ENCODE measurements at regions not wholly inside any gene's neighbourhood (a gene's known extent, or its start where the extent isn't known, plus 50 kb on each side); places are given as distances from the start of the nearest gene placed in this dataset.

GRCh38 chr2:129734343-129735034, 245.0 kb upstream of the RAB6C start:
- H3K4me3 ChIP-seq (IDR thresholded peaks at IDR 0.05; ENCODE audit: insufficient read depth, low read depth, low read length) = no peak overlapping the region
- H3K79me2 ChIP-seq (ENCODE audit: insufficient read depth, low read depth) = no peaks in the 10 kb centered on the region
- H3K27me3 ChIP-seq (ENCODE audit: insufficient read depth, low read depth) = no peaks in the 10 kb centered on the region
- no peak for TF ChIP-seq CTCF (conservative IDR thresholded peaks at IDR 0.05; ENCODE audit: low read depth, low read length)
- H2AFZ ChIP-seq (ENCODE audit: low read depth) = no peak overlapping the region
- H3K36me3 ChIP-seq (ENCODE audit: insufficient read depth) = no peaks in the 10 kb centered on the region
- H4K20me1 ChIP-seq (ENCODE audit: insufficient read depth) = no peaks in the 10 kb centered on the region
- no peak overlapping the region for H3K9ac ChIP-seq
- no peak overlapping the region for H3K27ac ChIP-seq
- H3K4me1 ChIP-seq (ENCODE audit: low read depth, poor library complexity, severe bottlenecking) = no peaks in the 10 kb centered on the region
- H3K4me2 ChIP-seq = no peak overlapping the region

GRCh38 chr2:129735576-129735975, 243.9 kb upstream of the RAB6C start:
- no peak for TF ChIP-seq CTCF (conservative IDR thresholded peaks at IDR 0.05; ENCODE audit: low read depth, low read length)
- Histone ChIP-seq H2AFZ (ENCODE audit: low read depth) (no peak overlapping the region), H3K36me3 (ENCODE audit: insufficient read depth) (no peaks in the 10 kb centered on the region), H3K27me3 (ENCODE audit: insufficient read depth, low read depth) (no peaks in the 10 kb centered on the region), H3K4me1 (ENCODE audit: low read depth, poor library complexity, severe bottlenecking) (no peaks in the 10 kb centered on the region), H3K27ac (no peak overlapping the region), H3K79me2 (ENCODE audit: insufficient read depth, low read depth) (no peaks in the 10 kb centered on the region), H4K20me1 (ENCODE audit: insufficient read depth) (no peaks in the 10 kb centered on the region), H3K4me2 (no peak overlapping the region), H3K4me3 (IDR thresholded peaks at IDR 0.05; ENCODE audit: insufficient read depth, low read depth, low read length) (no peak overlapping the region), H3K9ac (no peak overlapping the region)

GRCh38 chr2:129737660-129738527, 241.6 kb upstream of the RAB6C start:
- H3K4me3 ChIP-seq (IDR thresholded peaks at IDR 0.05; ENCODE audit: insufficient read depth, low read depth, low read length) = no peak overlapping the region
- no peak overlapping the region for H2AFZ ChIP-seq (ENCODE audit: low read depth)
- no peaks in the 10 kb centered on the region for H3K79me2 ChIP-seq (ENCODE audit: insufficient read depth, low read depth)
- H3K4me1 ChIP-seq (ENCODE audit: low read depth, poor library complexity, severe bottlenecking) = no peaks in the 10 kb centered on the region
- H3K9ac ChIP-seq = no peak overlapping the region
- H3K36me3 ChIP-seq (ENCODE audit: insufficient read depth) = no peaks in the 10 kb centered on the region
- no peak overlapping the region for H3K27ac ChIP-seq
- no peaks in the 10 kb centered on the region for H3K27me3 ChIP-seq (ENCODE audit: insufficient read depth, low read depth)
- no peak for TF ChIP-seq CTCF (conservative IDR thresholded peaks at IDR 0.05; ENCODE audit: low read depth, low read length)
- no peaks in the 10 kb centered on the region for H4K20me1 ChIP-seq (ENCODE audit: insufficient read depth)
- H3K4me2 ChIP-seq = no peak overlapping the region

- H3K9ac ChIP-seq = no peak overlapping the region
- H3K36me3 ChIP-seq (ENCODE audit: insufficient read depth) = no peaks in the 10 kb centered on the region
- no peak overlapping the region for H3K27ac ChIP-seq
- H3K79me2 ChIP-seq (ENCODE audit: insufficient read depth, low read depth) = no peaks in the 10 kb centered on the region
- no peak overlapping the region for H3K4me2 ChIP-seq
- H3K27me3 ChIP-seq (ENCODE audit: insufficient read depth, low read depth) = no peaks in the 10 kb centered on the region
- no peaks in the 10 kb centered on the region for H4K20me1 ChIP-seq (ENCODE audit: insufficient read depth)
- no peak for TF ChIP-seq CTCF (conservative IDR thresholded peaks at IDR 0.05; ENCODE audit: low read depth, low read length)
- no peak overlapping the region for H3K4me3 ChIP-seq (IDR thresholded peaks at IDR 0.05; ENCODE audit: insufficient read depth, low read depth, low read length)
- no peaks in the 10 kb centered on the region for H3K4me1 ChIP-seq (ENCODE audit: low read depth, poor library complexity, severe bottlenecking)
- H2AFZ ChIP-seq (ENCODE audit: low read depth) = no peak overlapping the region
Measured at GRCh38 chr2:129738799-129739198, 240.7 kb upstream of the RAB6C start.

All from KMS-11 (cell line).